Cardiac fibroblast (primary cell): ENCODE measurements at regions not wholly inside any gene's neighbourhood (a gene's known extent, or its start where the extent isn't known, plus 50 kb on each side); places are given as distances from the start of the nearest gene placed in this dataset.

Source experiments
- DNase-seq, 2 donors: peaks; one replicate each; pipeline versions ENCODE4 v3.0.0 to v3.0.0-alpha.2; 2010; ENCODE audit warnings: low read depth in 2 of 2
- H3K4me3 ChIP-seq, 2 donors: replicated peaks in 1 of 2; 1 replicate in 1 of 2; 2 replicates in 1 of 2; pipeline ENCODE4 v1.5.1; 2011; ENCODE audit warnings: low read depth in 2 of 2, low read length in 2 of 2, mild to moderate bottlenecking in 2 of 2, moderate library complexity in 1 of 2
- CTCF ChIP-seq: IDR thresholded peaks from one replicate; pipeline ENCODE4 v1.5.1; 2011; ENCODE audit warnings: low read depth, mild to moderate bottlenecking, low read length, inconsistent platforms

- DNase-seq, result no peak
- no peak overlapping the region for H3K4me3 ChIP-seq
- no peak for TF ChIP-seq CTCF
These were observed 468.0 kb upstream of the WWC1 start for GRCh38 chr5:167823405-167823804.

GRCh38 chr5:167827766-167828165 lies 463.7 kb upstream of the WWC1 start:
- no peak for DNase-seq
- H3K4me3 ChIP-seq, result no peak overlapping the region
- no peak for TF ChIP-seq CTCF

- no peak overlapping the region for H3K4me3 ChIP-seq
- DNase-seq, result no peak
- no peak for TF ChIP-seq CTCF
These were observed 459.5 kb upstream of the WWC1 start for GRCh38 chr5:167831754-167832504.

- TF ChIP-seq CTCF, result no peak
- DNase-seq, result no peak
- no peak overlapping the region for H3K4me3 ChIP-seq
These were observed 458.8 kb upstream of the WWC1 start for GRCh38 chr5:167832609-167833008.

- no peak for DNase-seq
- no peak overlapping the region for H3K4me3 ChIP-seq
- TF ChIP-seq CTCF, result no peak
These were observed 458.0 kb upstream of the WWC1 start for GRCh38 chr5:167833456-167833855.

GRCh38 chr5:167835146-167835545 lies 456.3 kb upstream of the WWC1 start:
- no peak for TF ChIP-seq CTCF
- DNase-seq, result peak; percentile 13

GRCh38 chr5:167837127-167837526 lies 454.3 kb upstream of the WWC1 start:
- no peak overlapping the region for H3K4me3 ChIP-seq
- no peak for DNase-seq
- no peak for TF ChIP-seq CTCF

More at GRCh38 chr5:167835146-167835545, 456.3 kb upstream of the WWC1 start:
- no peak overlapping the region for H3K4me3 ChIP-seq
